HL-60 (cell line): ENCODE measurements at regions not wholly inside any gene's neighbourhood (a gene's known extent, or its start where the extent isn't known, plus 50 kb on each side); places are given as distances from the start of the nearest gene placed in this dataset.

Experiments used
- GABPA ChIP-seq: IDR thresholded peaks from 2 replicates; pipeline ENCODE4 v1.6.1; 2012; ENCODE audit warnings: low read depth
- POLR2AphosphoS5 ChIP-seq: IDR thresholded peaks from 2 replicates; pipeline ENCODE4 v1.6.1; 2012; ENCODE audit warnings: low read depth
- SPI1 ChIP-seq: IDR thresholded peaks from 2 replicates; pipeline ENCODE4 v1.6.1; 2012; ENCODE audit warnings: low read depth, mild to moderate bottlenecking, borderline replicate concordance
- TF ChIP-seq, protein P1 (sequence below): IDR thresholded peaks from one replicate; pipeline ENCODE4 v1.5.1; 2011; ENCODE audit warnings: low read length, control low read depth, inconsistent platforms; ENCODE audit not compliant: insufficient read depth
- TF ChIP-seq, protein P2 (sequence below): IDR thresholded peaks from 2 replicates; pipeline ENCODE4 v1.6.1; 2012; ENCODE audit warnings: low read depth; ENCODE audit not compliant: insufficient replicate concordance

DNA sequence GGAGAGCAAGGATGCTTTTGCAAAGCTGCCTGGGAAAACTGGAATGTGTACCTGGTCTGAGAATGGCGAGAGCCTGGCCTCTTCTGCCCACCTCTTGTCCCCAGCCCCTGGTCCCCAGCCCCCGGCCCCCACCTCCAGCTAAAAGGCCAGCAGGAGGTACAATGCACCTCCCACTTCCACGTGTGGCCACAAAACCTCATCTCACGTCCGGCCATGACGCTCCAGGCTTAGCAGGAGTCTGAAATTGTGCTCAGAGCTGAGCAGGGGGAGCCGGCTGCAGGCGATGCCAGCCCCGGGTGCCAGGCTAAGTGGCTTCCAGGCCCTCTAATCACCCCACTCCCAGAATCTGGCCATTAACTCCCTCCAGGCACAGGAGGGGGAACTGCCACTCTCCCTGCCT is 83.1 kb upstream of the PRR20G start:
- TF ChIP-seq, protein P1, sequence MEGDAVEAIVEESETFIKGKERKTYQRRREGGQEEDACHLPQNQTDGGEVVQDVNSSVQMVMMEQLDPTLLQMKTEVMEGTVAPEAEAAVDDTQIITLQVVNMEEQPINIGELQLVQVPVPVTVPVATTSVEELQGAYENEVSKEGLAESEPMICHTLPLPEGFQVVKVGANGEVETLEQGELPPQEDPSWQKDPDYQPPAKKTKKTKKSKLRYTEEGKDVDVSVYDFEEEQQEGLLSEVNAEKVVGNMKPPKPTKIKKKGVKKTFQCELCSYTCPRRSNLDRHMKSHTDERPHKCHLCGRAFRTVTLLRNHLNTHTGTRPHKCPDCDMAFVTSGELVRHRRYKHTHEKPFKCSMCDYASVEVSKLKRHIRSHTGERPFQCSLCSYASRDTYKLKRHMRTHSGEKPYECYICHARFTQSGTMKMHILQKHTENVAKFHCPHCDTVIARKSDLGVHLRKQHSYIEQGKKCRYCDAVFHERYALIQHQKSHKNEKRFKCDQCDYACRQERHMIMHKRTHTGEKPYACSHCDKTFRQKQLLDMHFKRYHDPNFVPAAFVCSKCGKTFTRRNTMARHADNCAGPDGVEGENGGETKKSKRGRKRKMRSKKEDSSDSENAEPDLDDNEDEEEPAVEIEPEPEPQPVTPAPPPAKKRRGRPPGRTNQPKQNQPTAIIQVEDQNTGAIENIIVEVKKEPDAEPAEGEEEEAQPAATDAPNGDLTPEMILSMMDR, result no peak
- TF ChIP-seq, protein P2, sequence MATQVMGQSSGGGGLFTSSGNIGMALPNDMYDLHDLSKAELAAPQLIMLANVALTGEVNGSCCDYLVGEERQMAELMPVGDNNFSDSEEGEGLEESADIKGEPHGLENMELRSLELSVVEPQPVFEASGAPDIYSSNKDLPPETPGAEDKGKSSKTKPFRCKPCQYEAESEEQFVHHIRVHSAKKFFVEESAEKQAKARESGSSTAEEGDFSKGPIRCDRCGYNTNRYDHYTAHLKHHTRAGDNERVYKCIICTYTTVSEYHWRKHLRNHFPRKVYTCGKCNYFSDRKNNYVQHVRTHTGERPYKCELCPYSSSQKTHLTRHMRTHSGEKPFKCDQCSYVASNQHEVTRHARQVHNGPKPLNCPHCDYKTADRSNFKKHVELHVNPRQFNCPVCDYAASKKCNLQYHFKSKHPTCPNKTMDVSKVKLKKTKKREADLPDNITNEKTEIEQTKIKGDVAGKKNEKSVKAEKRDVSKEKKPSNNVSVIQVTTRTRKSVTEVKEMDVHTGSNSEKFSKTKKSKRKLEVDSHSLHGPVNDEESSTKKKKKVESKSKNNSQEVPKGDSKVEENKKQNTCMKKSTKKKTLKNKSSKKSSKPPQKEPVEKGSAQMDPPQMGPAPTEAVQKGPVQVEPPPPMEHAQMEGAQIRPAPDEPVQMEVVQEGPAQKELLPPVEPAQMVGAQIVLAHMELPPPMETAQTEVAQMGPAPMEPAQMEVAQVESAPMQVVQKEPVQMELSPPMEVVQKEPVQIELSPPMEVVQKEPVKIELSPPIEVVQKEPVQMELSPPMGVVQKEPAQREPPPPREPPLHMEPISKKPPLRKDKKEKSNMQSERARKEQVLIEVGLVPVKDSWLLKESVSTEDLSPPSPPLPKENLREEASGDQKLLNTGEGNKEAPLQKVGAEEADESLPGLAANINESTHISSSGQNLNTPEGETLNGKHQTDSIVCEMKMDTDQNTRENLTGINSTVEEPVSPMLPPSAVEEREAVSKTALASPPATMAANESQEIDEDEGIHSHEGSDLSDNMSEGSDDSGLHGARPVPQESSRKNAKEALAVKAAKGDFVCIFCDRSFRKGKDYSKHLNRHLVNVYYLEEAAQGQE, result no peak
- TF ChIP-seq POLR2AphosphoS5, result no peak
- TF ChIP-seq GABPA, result no peak
- no peak for TF ChIP-seq SPI1
